22Rv1 (cell line): ENCODE measurements at regions not wholly inside any gene's neighbourhood (a gene's known extent, or its start where the extent isn't known, plus 50 kb on each side); places are given as distances from the start of the nearest gene placed in this dataset.

Experiments
- H3K27ac ChIP-seq: fragments of 450-650 bp; 2 replicates; pipeline ENCODE4 v1.5.1; 2017
- CTCF ChIP-seq: fragments of 450-650 bp; IDR thresholded peaks from 2 replicates; pipeline ENCODE4 v1.5.1; 2017; ENCODE audit warnings: mild to moderate bottlenecking
- ZFX ChIP-seq: fragments of 450-650 bp; IDR thresholded peaks from 2 replicates; pipeline ENCODE4 v1.6.1; 2017; ENCODE audit warnings: antibody characterized with exemption, borderline replicate concordance

GRCh38 chr5:97420646-97421045 is 237.6 kb upstream of the RIOK2 start:
- TF ChIP-seq ZFX (no peak), CTCF (no peak)

GRCh38 chr5:97422678-97423077 is 239.6 kb upstream of the RIOK2 start:
- no peak overlapping the region for H3K27ac ChIP-seq
- no peak for TF ChIP-seq ZFX
- no peak for TF ChIP-seq CTCF

More at GRCh38 chr5:97420646-97421045, 237.6 kb upstream of the RIOK2 start:
- H3K27ac ChIP-seq, result no peak overlapping the region

- peak; percentile 47 for TF ChIP-seq CTCF
- TF ChIP-seq ZFX, result no peak
These were observed 242.5 kb upstream of the RIOK2 start for GRCh38 chr5:97425511-97425910.

GRCh38 chr5:97427235-97427634 is 244.2 kb upstream of the RIOK2 start:
- H3K27ac ChIP-seq, result no peak overlapping the region
- TF ChIP-seq CTCF (no peak), ZFX (no peak)

More at GRCh38 chr5:97425511-97425910, 242.5 kb upstream of the RIOK2 start:
- H3K27ac ChIP-seq, result no peak overlapping the region

- no peak overlapping the region; the same call in 1 of the 2 replicates for H3K27ac ChIP-seq
- TF ChIP-seq CTCF (no peak), ZFX (no peak)
These were observed 251.0 kb upstream of the RIOK2 start for GRCh38 chr5:97434021-97434420.

- no peak overlapping the region for H3K27ac ChIP-seq
- TF ChIP-seq ZFX, result no peak
- TF ChIP-seq CTCF, result no peak
These were observed 253.4 kb upstream of the RIOK2 start for GRCh38 chr5:97436405-97436804.

GRCh38 chr5:97443740-97444139 is 260.7 kb upstream of the RIOK2 start:
- TF ChIP-seq ZFX (no peak), CTCF (no peak)
- no peak overlapping the region for H3K27ac ChIP-seq
